PC-9 (cell line): ENCODE measurements at regions not wholly inside any gene's neighbourhood (a gene's known extent, or its start where the extent isn't known, plus 50 kb on each side); places are given as distances from the start of the nearest gene placed in this dataset.

Experiments
- EZH2 ChIP-seq: fragments of 200-600 bp; sonication (generic); IDR thresholded peaks from 2 replicates; pipeline ENCODE4 v1.8.0; 2017; ENCODE audit warnings: antibody characterized with exemption, low read depth
- TF ChIP-seq, protein P1 (sequence below): fragments of 200-600 bp; sonication (generic); conservative IDR thresholded peaks from 2 replicates; pipeline ENCODE4 v1.6.1; 2017; ENCODE audit warnings: mixed run types, antibody characterized with exemption, mild to moderate bottlenecking, moderate library complexity

DNA sequence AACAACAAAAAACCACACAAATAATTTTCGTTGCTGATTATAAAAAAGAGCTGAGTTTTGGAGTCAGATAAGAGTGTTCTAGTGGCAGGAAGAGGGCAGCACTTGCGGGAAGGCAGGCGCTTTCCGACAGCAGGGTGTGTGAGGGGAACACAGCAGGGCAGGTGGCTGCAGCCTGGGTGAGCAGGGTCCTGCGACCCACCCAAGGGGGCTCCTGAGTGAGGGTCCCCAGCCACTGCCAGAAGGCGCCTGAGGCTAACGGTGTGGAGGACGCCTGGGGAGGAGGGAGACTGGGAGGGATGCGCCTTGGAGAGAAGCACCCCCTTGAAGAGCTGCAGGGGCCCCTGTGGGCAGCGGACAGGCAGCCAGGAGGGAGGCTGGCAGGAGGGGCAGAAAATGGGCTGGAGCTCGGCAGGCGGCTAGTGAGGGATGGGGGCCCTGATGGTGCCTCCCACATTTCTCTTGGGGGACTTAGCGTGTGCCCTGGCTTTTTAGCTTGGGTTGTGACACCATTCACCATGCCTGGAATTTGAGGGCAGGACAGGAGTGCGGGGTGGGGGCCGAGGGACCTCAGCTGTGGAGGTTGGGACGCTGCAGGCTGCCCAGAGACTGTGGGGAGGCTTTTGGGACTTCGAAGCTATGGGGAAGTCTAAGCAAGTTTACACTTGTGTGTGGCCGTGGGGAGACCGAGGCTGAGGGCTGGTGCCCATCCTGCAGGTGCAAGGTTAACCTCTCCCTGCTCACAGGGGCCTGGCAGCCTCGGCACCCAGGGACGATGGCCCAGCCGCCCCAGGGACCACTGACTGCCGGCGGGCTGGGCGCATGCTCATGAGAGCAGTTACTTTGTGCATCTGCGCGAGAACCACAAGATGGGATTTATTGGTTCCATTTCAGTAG lies 111.4 kb downstream of the SIK1 start:
- TF ChIP-seq, protein P1, sequence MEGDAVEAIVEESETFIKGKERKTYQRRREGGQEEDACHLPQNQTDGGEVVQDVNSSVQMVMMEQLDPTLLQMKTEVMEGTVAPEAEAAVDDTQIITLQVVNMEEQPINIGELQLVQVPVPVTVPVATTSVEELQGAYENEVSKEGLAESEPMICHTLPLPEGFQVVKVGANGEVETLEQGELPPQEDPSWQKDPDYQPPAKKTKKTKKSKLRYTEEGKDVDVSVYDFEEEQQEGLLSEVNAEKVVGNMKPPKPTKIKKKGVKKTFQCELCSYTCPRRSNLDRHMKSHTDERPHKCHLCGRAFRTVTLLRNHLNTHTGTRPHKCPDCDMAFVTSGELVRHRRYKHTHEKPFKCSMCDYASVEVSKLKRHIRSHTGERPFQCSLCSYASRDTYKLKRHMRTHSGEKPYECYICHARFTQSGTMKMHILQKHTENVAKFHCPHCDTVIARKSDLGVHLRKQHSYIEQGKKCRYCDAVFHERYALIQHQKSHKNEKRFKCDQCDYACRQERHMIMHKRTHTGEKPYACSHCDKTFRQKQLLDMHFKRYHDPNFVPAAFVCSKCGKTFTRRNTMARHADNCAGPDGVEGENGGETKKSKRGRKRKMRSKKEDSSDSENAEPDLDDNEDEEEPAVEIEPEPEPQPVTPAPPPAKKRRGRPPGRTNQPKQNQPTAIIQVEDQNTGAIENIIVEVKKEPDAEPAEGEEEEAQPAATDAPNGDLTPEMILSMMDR = no peak
- no peak for TF ChIP-seq EZH2
